CD4-positive, alpha-beta T cell treated with Interleukin-1 beta for 1 hour (primary cell): ENCODE measurements at regions not wholly inside any gene's neighbourhood (a gene's known extent, or its start where the extent isn't known, plus 50 kb on each side); places are given as distances from the start of the nearest gene placed in this dataset.

Experiments
- DNase-seq, 2 donors: peaks; one replicate each; pipeline ENCODE4 v3.0.0-alpha.2; 2020 to 2022

DNA sequence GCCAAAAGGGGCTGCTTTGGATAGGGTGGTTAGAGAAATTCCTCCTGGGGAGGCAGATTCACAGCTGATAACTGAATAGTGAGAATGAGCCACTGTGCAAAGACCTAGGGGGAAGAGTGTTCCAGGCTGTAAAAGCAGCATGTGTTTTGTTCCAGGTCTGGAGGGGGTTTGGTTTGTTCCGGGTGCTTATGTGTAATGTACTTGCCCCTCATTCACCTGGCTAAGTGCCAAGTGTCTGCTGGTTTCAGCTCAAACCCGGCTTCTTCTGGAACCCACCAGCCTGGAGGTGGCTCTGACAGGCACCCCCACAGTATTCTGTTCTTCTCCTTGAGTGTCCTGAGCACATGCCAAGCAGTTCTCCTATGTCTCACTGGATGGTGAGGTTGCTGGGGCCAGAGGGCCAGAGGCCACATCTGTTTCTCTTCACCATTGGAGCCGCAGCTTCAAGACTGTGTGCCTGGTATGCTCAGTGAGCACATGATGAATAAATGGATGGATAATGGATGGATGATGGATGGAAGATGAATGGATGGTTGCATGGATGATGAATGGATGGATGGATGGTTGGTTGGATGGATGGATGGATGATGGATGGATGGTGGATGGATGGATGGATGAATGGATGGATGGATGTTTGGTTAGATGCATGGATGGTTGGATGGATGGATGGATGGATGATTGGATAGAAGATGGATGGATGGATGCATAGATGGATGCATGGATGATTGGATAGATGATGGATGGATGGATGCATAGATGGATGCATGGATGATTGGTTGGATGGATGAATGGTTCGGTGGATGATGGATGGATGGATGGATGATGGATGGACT lies 227.6 kb downstream of the BMP7 start:
- DNase-seq, result no peak

- no peak for DNase-seq
These were observed 226.0 kb downstream of the BMP7 start for GRCh38 chr20:57040466-57040865.

DNA sequence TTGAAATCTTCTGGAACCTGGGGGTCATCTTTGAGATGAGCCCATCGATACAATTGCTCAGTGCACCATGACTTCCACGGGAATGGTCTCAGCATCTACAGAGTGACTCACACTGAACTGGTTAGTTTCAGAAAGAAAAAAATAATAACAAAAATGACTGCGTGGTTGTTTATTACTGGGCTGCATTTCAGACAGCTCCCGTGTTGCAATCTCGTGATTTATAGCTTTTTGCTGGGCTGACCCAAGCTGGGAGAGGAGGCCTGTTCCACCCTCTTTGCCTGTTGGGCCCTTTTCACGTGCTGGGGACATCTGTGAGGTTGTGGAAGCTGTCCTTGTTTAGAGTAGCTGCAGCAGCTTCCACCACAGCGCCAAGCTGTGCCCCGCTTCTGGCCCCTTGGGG lies 225.5 kb downstream of the BMP7 start:
- DNase-seq, result no peak

DNA sequence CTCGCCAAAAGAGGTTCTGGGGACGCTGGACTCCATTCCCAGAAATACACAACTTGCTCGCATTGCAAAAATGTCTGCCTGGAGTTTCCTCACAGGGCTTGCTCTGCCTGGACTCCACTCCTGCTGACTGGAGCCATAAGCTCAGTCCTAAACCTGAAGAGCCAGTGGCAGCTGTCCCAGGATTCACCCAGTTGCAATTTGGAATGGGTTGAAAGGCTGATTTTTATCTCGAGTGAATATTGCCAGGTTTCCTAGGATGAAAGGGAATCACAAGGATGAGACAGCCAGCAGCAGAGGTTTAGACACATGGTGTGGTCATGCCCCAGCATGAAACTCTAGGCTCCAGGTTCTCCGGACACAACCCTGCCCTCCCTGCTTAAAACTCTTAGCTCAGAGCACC lies 223.3 kb downstream of the BMP7 start:
- no peak for DNase-seq

- no peak for DNase-seq
These were observed 222.7 kb downstream of the BMP7 start for GRCh38 chr20:57043669-57044268.

DNA sequence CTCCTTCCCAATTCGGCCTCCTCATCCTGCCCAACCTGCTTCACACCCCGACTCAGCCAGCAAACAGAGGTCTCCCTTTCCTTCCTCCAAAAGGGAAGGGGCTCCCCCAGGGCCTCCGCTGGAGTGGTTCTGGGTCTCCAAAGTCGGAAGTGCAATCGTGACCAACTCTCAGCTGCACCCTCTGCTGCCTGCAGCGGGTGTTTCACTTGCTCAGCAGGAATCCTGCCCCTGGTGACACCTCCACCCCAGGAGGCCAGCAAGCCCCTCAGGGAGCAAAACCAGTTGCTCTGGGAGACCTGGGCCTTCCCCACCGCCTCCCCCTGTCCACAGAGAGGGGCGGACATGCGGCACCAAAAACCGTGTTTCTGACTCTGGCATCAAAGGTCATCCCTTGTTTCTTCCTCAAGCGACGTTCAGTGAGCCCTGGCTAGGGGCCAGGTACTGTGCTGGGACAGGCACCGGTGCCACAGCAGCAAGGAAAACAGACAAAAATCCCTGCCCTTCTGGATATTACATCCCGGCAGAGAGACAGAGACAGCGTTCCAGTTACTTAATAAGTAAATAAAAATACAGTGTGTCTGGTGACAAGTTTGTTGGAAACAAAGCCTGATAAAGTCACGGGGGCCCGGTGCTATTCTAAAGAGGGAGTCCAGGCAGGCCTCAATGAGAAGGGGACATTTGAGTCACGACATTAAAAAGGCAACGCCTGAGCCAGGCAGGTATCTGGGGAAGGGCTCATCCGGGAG lies 219.0 kb downstream of the BMP7 start:
- DNase-seq, result no peak

DNA sequence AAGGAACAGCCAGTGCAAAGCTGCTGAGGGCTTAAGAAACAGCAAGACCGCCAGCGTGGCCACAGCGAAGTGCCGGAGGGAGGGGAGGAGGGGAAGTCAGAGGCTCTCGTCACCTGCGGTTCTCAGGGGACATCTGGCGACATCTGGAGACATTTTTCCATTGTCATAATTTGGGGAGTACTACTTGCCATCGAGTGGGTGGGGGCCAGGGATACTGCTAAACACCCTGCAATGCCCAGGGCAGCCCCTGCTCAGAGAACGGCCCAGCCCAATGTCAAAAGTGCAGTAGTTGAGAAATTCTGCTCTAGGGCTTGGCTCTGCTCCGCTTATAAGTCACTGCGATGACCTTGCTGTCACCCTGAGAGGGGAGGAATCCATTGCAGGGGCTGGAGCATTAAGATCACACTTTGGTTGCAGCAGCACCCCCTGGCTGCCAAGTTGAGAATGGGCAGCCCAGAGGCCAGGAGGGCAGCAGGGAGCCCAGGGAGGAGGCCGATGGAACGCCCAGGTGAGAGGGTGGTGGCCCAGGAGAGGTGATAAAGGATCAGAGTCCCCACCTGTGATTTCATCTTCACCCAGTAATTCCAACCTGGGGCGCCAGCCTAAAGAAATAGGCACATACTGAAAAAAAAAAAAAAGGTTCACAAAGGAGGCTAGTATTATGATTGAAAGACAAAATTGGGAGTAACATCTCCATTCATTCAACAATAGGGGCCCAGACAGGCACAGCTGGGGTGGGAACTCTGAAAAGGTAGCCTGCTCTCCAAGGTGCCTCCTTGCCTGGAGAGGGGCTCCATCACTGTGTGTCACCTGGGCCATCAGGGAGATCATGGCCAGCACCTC lies 218.2 kb downstream of the BMP7 start:
- no peak for DNase-seq

GRCh38 chr20:57049296-57049695 lies 217.1 kb downstream of the BMP7 start:
- DNase-seq, result no peak

DNA sequence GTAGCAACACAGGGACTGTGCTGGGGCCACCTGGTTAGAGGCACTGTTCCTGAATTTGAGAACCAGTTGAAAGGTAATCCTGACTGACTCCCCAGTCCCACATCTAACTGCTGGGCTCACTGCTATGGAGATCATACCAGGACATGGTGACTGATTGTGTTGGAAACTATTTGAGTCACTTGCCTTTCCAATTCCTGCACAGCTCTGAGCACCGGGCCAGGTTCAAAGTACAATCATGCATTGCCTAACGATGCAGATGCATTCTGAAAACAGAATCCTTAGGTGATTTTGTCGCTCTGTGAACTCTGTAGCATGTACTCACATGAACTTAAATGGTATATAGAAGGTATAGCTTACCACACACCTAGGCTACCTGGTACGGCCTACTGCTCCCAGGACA lies 215.3 kb downstream of the BMP7 start:
- no peak for DNase-seq

DNA sequence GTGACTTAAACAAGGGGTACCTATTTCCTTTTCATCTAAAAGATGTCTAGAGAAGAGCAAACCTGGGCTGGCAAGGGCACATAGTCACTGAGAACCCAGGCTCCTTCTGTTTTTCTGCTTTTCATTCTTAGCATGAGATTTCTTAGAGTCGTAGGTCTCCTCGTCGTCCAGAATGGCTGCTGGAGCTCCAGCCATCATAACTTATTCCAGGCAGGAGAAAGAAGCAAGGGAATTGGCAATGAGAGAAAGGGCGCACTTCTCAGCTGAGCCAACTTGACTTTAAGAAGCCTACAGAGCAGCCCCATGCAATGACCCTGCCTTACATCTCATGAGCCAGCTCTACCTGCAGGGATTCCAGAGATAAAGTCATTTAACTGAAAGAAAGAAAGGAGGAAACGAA lies 213.4 kb downstream of the BMP7 start:
- DNase-seq, result no peak

GRCh38 chr20:57053793-57054552 lies 212.5 kb downstream of the BMP7 start:
- DNase-seq, result no peak

GRCh38 chr20:57055345-57055744 lies 211.1 kb downstream of the BMP7 start:
- DNase-seq, result no peak

GRCh38 chr20:57056651-57057050 lies 209.8 kb downstream of the BMP7 start:
- DNase-seq, result no peak

GRCh38 chr20:57059055-57059596 lies 207.3 kb downstream of the BMP7 start:
- DNase-seq, result no peak

DNA sequence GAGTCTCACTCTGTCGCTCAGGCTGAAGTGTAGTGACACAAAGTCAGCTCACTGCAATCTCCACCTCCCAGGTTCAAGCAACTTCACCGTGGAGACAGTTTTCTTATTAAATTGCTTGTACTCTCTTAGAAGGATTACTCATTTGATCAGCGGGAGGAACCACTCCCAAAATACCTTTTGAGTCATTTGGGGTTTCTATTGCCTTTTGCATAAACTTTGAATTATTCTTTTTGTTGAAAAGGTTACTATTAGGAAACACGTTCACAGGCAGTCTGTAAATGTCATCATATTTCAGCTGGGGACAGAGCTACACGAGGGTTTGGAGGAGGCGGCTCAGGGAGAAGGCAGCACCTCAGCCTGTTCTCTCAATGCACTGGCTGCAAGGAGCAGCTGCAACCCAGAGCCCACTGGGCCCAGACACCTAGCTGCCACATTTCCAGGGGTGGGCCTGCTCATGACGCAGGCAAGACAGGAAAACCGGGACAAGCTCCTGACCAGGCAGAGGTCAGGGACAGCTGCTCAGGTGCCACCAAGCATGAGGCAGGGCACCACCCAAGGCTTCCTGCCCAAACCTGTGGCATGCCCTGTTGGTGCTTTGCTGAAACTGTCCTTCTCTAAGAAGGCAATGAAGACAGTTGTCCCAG lies 205.9 kb downstream of the BMP7 start:
- no peak for DNase-seq

DNA sequence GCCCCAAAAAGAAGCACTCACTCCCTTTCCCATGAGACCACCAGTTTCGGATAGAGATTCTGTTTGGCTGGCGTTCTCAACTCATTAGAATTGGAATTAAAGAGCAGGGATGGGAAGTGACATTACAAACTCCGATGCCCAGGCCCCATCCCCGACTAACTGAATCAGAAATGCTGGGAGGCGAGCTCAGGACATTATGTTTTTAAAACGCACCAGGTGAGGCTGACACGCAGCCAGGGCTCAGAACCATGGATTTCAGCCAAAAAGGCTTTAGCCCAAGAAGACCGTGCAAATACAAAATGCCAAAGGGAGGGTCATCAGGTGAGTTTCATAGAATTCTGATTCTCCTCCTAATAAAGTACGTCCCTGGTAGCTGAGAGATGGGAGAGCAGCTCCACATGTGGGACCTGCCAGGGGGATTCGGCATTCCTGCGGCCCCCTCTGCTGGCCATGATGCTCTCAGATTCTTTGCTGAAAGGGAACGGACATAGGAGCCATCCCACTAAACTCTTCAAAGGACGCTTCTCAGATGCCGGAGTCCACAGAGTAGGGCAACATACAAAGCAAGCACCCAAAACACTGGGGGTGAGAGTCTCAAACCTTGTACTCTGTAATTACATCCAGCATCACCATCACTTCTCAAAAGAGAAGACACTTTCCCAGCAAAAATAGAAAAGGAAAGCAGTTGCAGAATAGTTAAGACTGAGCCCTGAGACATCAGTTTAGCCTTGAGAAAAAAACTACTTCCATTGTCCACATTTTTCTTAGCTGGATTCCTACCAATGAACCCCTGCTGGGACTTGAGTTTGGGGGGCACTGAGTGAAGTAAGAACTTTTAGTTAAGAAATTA lies 205.2 kb downstream of the BMP7 start:
- no peak for DNase-seq

- DNase-seq, result no peak
These were observed 204.2 kb downstream of the BMP7 start for GRCh38 chr20:57062241-57062640.

DNA sequence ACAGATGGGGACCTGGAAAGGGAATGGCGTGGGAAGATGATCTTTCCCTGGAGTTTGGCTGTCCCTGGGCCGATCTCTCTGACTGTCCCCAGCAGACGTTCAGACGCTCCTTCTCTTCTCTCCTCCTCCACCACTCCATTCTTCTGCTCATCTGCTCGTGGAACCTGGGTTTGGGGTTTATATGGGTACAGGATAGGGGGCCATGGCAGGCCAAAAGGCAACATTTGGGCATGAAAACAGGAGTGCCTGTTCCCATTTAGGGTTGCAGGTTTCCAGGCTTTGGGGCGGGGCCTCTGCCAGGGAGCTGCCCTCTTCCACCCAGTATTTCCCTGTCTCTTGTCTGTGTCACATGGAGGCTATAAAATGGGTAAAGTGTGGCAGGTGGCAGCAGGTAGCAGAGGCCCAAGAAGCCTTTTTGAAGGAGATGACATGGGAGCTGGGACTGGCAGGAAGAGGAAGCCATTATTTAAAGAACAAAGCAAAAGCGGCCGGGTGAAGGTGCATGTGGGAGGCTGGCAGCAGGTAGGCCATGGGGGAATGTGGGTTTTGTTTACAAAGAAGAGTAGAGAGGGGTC lies 203.7 kb downstream of the BMP7 start:
- DNase-seq, result no peak

DNA sequence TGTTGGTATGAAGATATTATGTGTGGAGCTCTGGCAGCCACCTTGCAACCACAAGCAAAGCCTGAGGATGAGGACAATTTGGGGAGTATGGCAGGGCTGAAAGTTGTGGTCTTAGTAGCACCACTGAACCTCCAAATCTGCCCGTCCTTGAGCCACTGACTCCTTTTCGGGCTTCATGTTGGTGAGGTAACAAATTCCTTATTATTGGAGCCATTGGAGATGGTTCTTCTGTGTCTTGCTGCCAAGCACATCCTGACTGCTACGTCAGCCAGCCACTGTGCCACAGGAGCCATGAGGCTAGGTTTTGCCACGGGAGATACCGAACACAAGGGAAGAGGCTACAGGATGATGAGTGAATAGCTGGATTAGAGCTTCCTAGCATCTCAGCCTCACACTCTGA lies 201.6 kb downstream of the BMP7 start:
- no peak for DNase-seq

DNA sequence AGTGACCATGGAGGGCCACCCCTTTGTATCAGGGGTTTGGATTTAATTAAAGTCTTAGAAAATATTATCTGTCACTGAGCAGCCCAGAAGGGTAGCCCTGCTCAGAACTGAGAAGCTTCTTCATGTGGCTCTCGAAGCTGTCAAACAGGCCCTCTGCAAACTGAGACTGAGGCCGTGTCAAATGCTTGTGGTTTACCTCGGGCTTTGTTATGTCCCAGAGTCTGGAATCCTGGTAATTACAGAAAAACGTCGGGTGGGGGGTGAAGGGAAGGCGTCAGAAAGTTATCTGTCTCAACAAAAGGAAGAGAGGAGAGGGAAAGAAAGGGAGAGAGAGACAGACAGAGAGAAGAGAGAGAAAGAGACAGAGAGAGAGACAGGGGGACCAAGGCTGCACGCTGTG lies 200.8 kb downstream of the BMP7 start:
- no peak for DNase-seq
